H1 (cell line): ENCODE measurements at regions not wholly inside any gene's neighbourhood (a gene's known extent, or its start where the extent isn't known, plus 50 kb on each side); places are given as distances from the start of the nearest gene placed in this dataset.

Source experiments
- CREB1 ChIP-seq: IDR thresholded peaks from 2 replicates; pipeline ENCODE4 v1.6.1; 2012; ENCODE audit warnings: inconsistent platforms
- CTCF ChIP-seq, 3 experiments: IDR thresholded peaks; 1 replicate in 2 of 3; 2 replicates in 1 of 3; pipeline versions ENCODE4 v1.5.1 to v1.6.1; 2011; ENCODE audit warnings: low read length in 3 of 3, mild to moderate bottlenecking in 3 of 3, inconsistent platforms in 2 of 3, low read depth in 1 of 3, moderate library complexity in 1 of 3; ENCODE audit not compliant: insufficient read depth in 1 of 3; ENCODE audit errors: control extremely low read depth in 1 of 3
- EZH2 ChIP-seq: fragments of 200-600 bp; sonication (generic); IDR thresholded peaks from 2 replicates; pipeline ENCODE4 v1.7.1; 2012; ENCODE audit warnings: low read depth, mild to moderate bottlenecking, moderate library complexity, low read length, inconsistent platforms; ENCODE audit not compliant: severe bottlenecking
- POLR2AphosphoS5 ChIP-seq: IDR thresholded peaks from 2 replicates; pipeline ENCODE4 v1.6.1; 2011; ENCODE audit warnings: low read depth, low read length
- SRF ChIP-seq: IDR thresholded peaks from 2 replicates; pipeline ENCODE4 v1.6.1; 2011; ENCODE audit warnings: mild to moderate bottlenecking, low read depth, low read length, moderate library complexity
- TCF12 ChIP-seq: IDR thresholded peaks from 2 replicates; pipeline ENCODE4 v1.6.1; 2011; ENCODE audit warnings: low read depth, mild to moderate bottlenecking, low read length
- USF2 ChIP-seq: IDR thresholded peaks from 2 replicates; pipeline ENCODE4 v1.6.1; 2011; ENCODE audit warnings: low read length, improper control_type of control experiment

GRCh38 chr21:15604413-15604812, 125.4 kb upstream of the USP25 start:
- TF ChIP-seq TCF12 (no peak), CTCF (IDR thresholded peaks at IDR 0.05; ENCODE audit: control extremely low read depth in 1 of 3, insufficient read depth in 1 of 3, low read depth in 1 of 3, low read length in 3 of 3) (no peak), SRF (no peak), USF2 (no peak), EZH2 (no peak), POLR2AphosphoS5 (no peak), CREB1 (no peak)
